CD4-positive, alpha-beta T cell (primary cell): ENCODE measurements at regions not wholly inside any gene's neighbourhood (a gene's known extent, or its start where the extent isn't known, plus 50 kb on each side); places are given as distances from the start of the nearest gene placed in this dataset.

Experiments used
- ATAC-seq: fragments of 200-7000 bp; cut with Tn5 transposase; one replicate; pipeline ENCODE4 v1.10.0; 2022; ENCODE audit warnings: mild to moderate bottlenecking; ENCODE audit not compliant: poor library complexity
- CTCF ChIA-PET: fragments of 350-600 bp; sonication (Branson Sonifier 250); formaldehyde crosslinking; loops from one replicate; lab custom pipeline; 2021; ENCODE audit warnings: antibody characterized with exemption, inconsistent platforms; lab: Charles Lee
- POLR2A ChIA-PET: fragments of 350-600 bp; sonication (Branson Sonifier 250); formaldehyde crosslinking; loops from one replicate; lab custom pipeline; 2021; ENCODE audit warnings: antibody characterized with exemption, inconsistent platforms; lab: Charles Lee
- DNase-seq, 14 experiments: peaks; one replicate each; pipeline ENCODE4 v3.0.0-alpha.2; 2013 to 2020; ENCODE audit warnings: mixed read lengths in 2 of 14
- H3K27ac ChIP-seq, 2 donors: one replicate each; pipeline versions ENCODE4 v1.5.1 to v1.7.0; 2013; ENCODE audit warnings: low read length in 2 of 2, low read depth in 1 of 2, mild to moderate bottlenecking in 1 of 2
- H3K27me3 ChIP-seq, 2 experiments: 1 replicate in 1 of 2; 2 replicates in 1 of 2; pipeline versions ENCODE4 v1.6.1 to v1.7.0; 2013; ENCODE audit warnings: low read length in 2 of 2, control low read depth in 1 of 2, mild to moderate bottlenecking in 1 of 2, moderate library complexity in 1 of 2; ENCODE audit not compliant: insufficient read depth in 2 of 2, control insufficient read depth in 1 of 2
- H3K36me3 ChIP-seq: one replicate; pipeline ENCODE4 v1.6.1; 2013; ENCODE audit warnings: low read length, control low read depth; ENCODE audit not compliant: insufficient read depth
- H3K4me1 ChIP-seq: one replicate; pipeline ENCODE4 v1.6.1; 2013; ENCODE audit warnings: low read length, control low read depth; ENCODE audit not compliant: insufficient read depth
- H3K4me3 ChIP-seq: one replicate; pipeline ENCODE4 v1.5.1; 2013; ENCODE audit warnings: mild to moderate bottlenecking, low read length, moderate library complexity
- H3K9me3 ChIP-seq, 2 experiments: 1 replicate in 1 of 2; 2 replicates in 1 of 2; pipeline versions ENCODE4 v1.6.1 to v1.7.0; 2013; ENCODE audit warnings: low read length in 2 of 2, mild to moderate bottlenecking in 2 of 2, control low read depth in 1 of 2, moderate library complexity in 1 of 2; ENCODE audit not compliant: control insufficient read depth in 1 of 2, insufficient read depth in 1 of 2
- H3K27ac Mint-ChIP-seq: one replicate; pipeline ENCODE4 v1.8.0; 2020; ENCODE audit warnings: mixed read lengths
- H3K27me3 Mint-ChIP-seq: one replicate; pipeline ENCODE4 v1.8.0; 2021; ENCODE audit warnings: mixed read lengths
- H3K36me3 Mint-ChIP-seq: one replicate; pipeline ENCODE4 v1.8.0; 2021; ENCODE audit warnings: low read depth, mixed read lengths
- H3K4me1 Mint-ChIP-seq: one replicate; pipeline ENCODE4 v1.8.0; 2021; ENCODE audit warnings: low read depth, mixed read lengths
- H3K4me3 Mint-ChIP-seq: one replicate; pipeline ENCODE4 v1.8.0; 2020; ENCODE audit warnings: mild to moderate bottlenecking, mixed read lengths
- H3K9me3 Mint-ChIP-seq: one replicate; pipeline ENCODE4 v1.8.0; 2020; ENCODE audit warnings: mixed read lengths
- CTCF ChIP-seq: fragments of 200-600 bp; IDR thresholded peaks from one replicate; pipeline ENCODE4 v1.8.0; 2022; ENCODE audit warnings: antibody characterized with exemption, mild to moderate bottlenecking
- intact Hi-C, 2 experiments: fragments of 100-400 bp; cut with DNase I in 1 of 2; cut with micrococcal nuclease in 1 of 2; formaldehyde crosslinking; loops; one replicate each; pipeline versions ENCODE4 v1.15.1 to v1.9.0; 2023 to 2025; cut with DNase I, micrococcal nuclease

DNA sequence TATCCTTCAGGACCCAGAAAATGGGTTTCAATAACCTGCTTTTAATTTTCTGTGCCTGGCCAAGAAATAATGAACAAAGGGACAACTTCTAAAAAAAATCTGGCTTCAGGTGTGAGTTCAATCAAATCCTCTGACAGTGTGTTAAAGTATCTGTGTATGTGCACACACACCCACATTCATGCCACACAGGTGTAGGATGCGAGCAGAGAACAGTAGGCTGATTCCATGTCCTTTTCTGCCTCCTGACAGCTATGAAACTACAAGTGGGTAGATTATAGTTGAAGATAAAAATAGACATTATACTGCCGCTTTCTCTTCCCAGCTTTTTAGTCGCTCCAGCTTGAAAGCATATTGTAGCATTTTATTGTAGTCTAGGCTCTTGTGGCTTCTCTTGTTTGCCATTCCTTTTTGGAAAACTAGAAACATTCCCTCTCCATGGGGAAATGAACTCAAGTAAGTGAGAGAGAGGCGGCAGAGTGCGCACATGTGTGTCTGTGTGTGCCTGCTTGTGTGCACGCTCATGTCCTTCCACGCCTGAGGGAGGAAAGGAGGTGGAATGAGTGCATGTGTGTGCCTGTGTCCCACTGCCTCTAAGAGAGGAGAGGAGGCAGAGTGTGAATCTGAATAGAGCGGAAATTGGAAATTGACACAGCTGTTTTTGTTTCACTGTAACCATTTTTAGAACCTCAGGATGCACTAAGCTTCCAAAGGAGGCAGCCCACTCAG, 273.0 kb downstream of the ELAVL2 start:
- no peaks in the 10 kb centered on the region for H3K27me3 Mint-ChIP-seq

GRCh38 chr9:23554686-23555085, 271.4 kb downstream of the ELAVL2 start:
- H3K27me3 ChIP-seq = no peaks in the 10 kb centered on the region
- H3K27me3 Mint-ChIP-seq = no peaks in the 10 kb centered on the region
- ATAC-seq (no peak), DNase-seq (no peak)
- no peak overlapping the region for H3K4me3 ChIP-seq
- POLR2A ChIA-PET = no interaction called here
- peaks cover 5% of the 10 kb centered on the region for H3K9me3 Mint-ChIP-seq
- H3K4me1 ChIP-seq = no peaks in the 10 kb centered on the region
- no peak overlapping the region for H3K4me3 Mint-ChIP-seq
- H3K36me3 Mint-ChIP-seq = no peaks in the 10 kb centered on the region
- intact Hi-C loops = no loop called here
- no peak overlapping the region for H3K27ac ChIP-seq
- no peaks in the 10 kb centered on the region for H3K4me1 Mint-ChIP-seq
- H3K9me3 ChIP-seq = peaks cover 0 to 5% of the 10 kb centered on the region in 2 experiments
- CTCF ChIA-PET = no interaction called here
- no peaks in the 10 kb centered on the region for H3K36me3 ChIP-seq
- H3K27ac Mint-ChIP-seq = no peak overlapping the region
- TF ChIP-seq CTCF = no peak

More for the DNA sequence above, 273.0 kb downstream of the ELAVL2 start:
- no peak for TF ChIP-seq CTCF
- Histone ChIP-seq H3K4me1 (no peaks in the 10 kb centered on the region), H3K27ac (no peak overlapping the region), H3K36me3 (no peaks in the 10 kb centered on the region), H3K9me3 (peaks cover 0 to 5% of the 10 kb centered on the region in 2 experiments), H3K4me3 (no peak overlapping the region), H3K27me3 (no peaks in the 10 kb centered on the region)
- Mint-ChIP-seq H3K36me3 (no peaks in the 10 kb centered on the region), H3K9me3 (peaks cover 5% of the 10 kb centered on the region), H3K4me1 (no peaks in the 10 kb centered on the region), H3K4me3 (no peak overlapping the region), H3K27ac (no peak overlapping the region)
- intact Hi-C loops = no loop called here
- ATAC-seq (no peak), DNase-seq (no peak)
- POLR2A ChIA-PET = no interaction called here
- CTCF ChIA-PET = no interaction called here

GRCh38 chr9:23555851-23556250, 270.2 kb downstream of the ELAVL2 start:
- ATAC-seq (no peak), DNase-seq (no peak)
- H3K9me3 ChIP-seq = peaks cover 0 to 5% of the 10 kb centered on the region in 2 experiments
- no peak overlapping the region for H3K4me3 ChIP-seq
- H3K36me3 ChIP-seq = no peaks in the 10 kb centered on the region
- POLR2A ChIA-PET = interaction anchor here (0.6 kb wide), 1 partner anchor 242 kb away, joined by 3 read pairs; no protein-coding TSS in a partner anchor
- intact Hi-C loops = no loop called here
- H3K27ac Mint-ChIP-seq = no peak overlapping the region
- H3K27me3 ChIP-seq = no peaks in the 10 kb centered on the region
- no peaks in the 10 kb centered on the region for H3K4me1 Mint-ChIP-seq
- H3K9me3 Mint-ChIP-seq = no peaks in the 10 kb centered on the region
- no peaks in the 10 kb centered on the region for H3K27me3 Mint-ChIP-seq
- no peak overlapping the region for H3K4me3 Mint-ChIP-seq
- CTCF ChIA-PET = no interaction called here
- H3K27ac ChIP-seq = no peak overlapping the region
- H3K36me3 Mint-ChIP-seq = no peaks in the 10 kb centered on the region
- no peaks in the 10 kb centered on the region for H3K4me1 ChIP-seq
- TF ChIP-seq CTCF = no peak
